Activated CD4-positive, alpha-beta T cell treated with anti-CD3 and anti-CD28 coated beads for 36 hours (primary cell): ENCODE measurements at regions not wholly inside any gene's neighbourhood (a gene's known extent, or its start where the extent isn't known, plus 50 kb on each side); places are given as distances from the start of the nearest gene placed in this dataset.
A peak's percentile ranks its signal among the peaks of the same experiment; 100 is the strongest.

ENCODE experiments used
- ATAC-seq: fragments of 200-7000 bp; cut with Tn5 transposase; one replicate; pipeline ENCODE4 v1.10.0; 2021; ENCODE audit warnings: mild to moderate bottlenecking, moderate library complexity
- CTCF ChIA-PET: fragments of 350-600 bp; sonication (Branson Sonifier 250); formaldehyde crosslinking; loops from one replicate; lab custom pipeline; 2021; ENCODE audit warnings: antibody characterized with exemption; lab: Charles Lee
- POLR2A ChIA-PET: fragments of 350-600 bp; sonication (Branson Sonifier 250); formaldehyde crosslinking; loops from one replicate; lab custom pipeline; 2021; ENCODE audit warnings: antibody characterized with exemption, inconsistent platforms; lab: Charles Lee
- DNase-seq: peaks from one replicate; pipeline ENCODE4 v3.0.0-alpha.2; 2020
- H3K27ac Mint-ChIP-seq: one replicate; pipeline ENCODE4 v1.8.0; 2021; ENCODE audit warnings: mixed read lengths
- H3K27me3 Mint-ChIP-seq: one replicate; pipeline ENCODE4 v1.8.0; 2021; ENCODE audit warnings: mixed read lengths
- H3K36me3 Mint-ChIP-seq: one replicate; pipeline ENCODE4 v1.8.0; 2021; ENCODE audit warnings: low read depth, mixed read lengths
- H3K4me1 Mint-ChIP-seq: one replicate; pipeline ENCODE4 v1.8.0; 2021; ENCODE audit warnings: mixed read lengths
- H3K4me3 Mint-ChIP-seq: one replicate; pipeline ENCODE4 v1.8.0; 2021; ENCODE audit warnings: mild to moderate bottlenecking, moderate library complexity, mixed read lengths
- H3K9me3 Mint-ChIP-seq: one replicate; pipeline ENCODE4 v1.8.0; 2021; ENCODE audit warnings: low read depth, mixed read lengths
- intact Hi-C, 2 experiments: fragments of 100-400 bp; cut with DNase I in 1 of 2; cut with micrococcal nuclease in 1 of 2; formaldehyde crosslinking; loops; one replicate each; pipeline versions ENCODE4 v1.14.2 to v1.15.1; 2022 to 2024; cut with DNase I, micrococcal nuclease

GRCh38 chr2:207257251-207258250 is 91.8 kb upstream of the KLF7 start:
- intact Hi-C loops = no loop called here
- no peak for ATAC-seq
- H3K27me3 Mint-ChIP-seq = peaks cover 2% of the 10 kb centered on the region
- H3K4me3 Mint-ChIP-seq = no peak overlapping the region
- DNase-seq = no peak
- no peaks in the 10 kb centered on the region for H3K36me3 Mint-ChIP-seq
- no peaks in the 10 kb centered on the region for H3K9me3 Mint-ChIP-seq
- no peak overlapping the region for H3K27ac Mint-ChIP-seq
- H3K4me1 Mint-ChIP-seq = peaks cover 17% of the 10 kb centered on the region
- POLR2A ChIA-PET = no interaction called here
- CTCF ChIA-PET = no interaction called here

- no peaks in the 10 kb centered on the region for H3K36me3 Mint-ChIP-seq
- intact Hi-C loops = no loop called here
- ChIA-PET CTCF (interaction anchor here (0.6 to 1.5 kb wide), 2 partner anchors 18 to 214 kb away, joined by 3 to 5 read pairs; no protein-coding TSS in a partner anchor), POLR2A (no interaction called here)
- no peaks in the 10 kb centered on the region for H3K9me3 Mint-ChIP-seq
- H3K27me3 Mint-ChIP-seq = peaks cover 2% of the 10 kb centered on the region
- peaks cover 11% of the 10 kb centered on the region for H3K4me1 Mint-ChIP-seq
- no peak overlapping the region for H3K4me3 Mint-ChIP-seq
- DNase-seq (no peak), ATAC-seq (no peak)
- H3K27ac Mint-ChIP-seq = no peak overlapping the region
Observed at GRCh38 chr2:207258263-207258991, 92.7 kb upstream of the KLF7 start.

- intact Hi-C loops = no loop called here
Observed at GRCh38 chr2:207260021-207260420, 94.3 kb upstream of the KLF7 start.

GRCh38 chr2:207260947-207261346 is 95.2 kb upstream of the KLF7 start:
- intact Hi-C loops = no loop called here

More at GRCh38 chr2:207260021-207260420, 94.3 kb upstream of the KLF7 start:
- Mint-ChIP-seq H3K4me3 (no peak overlapping the region), H3K27me3 (no peaks in the 10 kb centered on the region), H3K9me3 (no peaks in the 10 kb centered on the region), H3K4me1 (peaks cover 2% of the 10 kb centered on the region), H3K36me3 (no peaks in the 10 kb centered on the region), H3K27ac (no peak overlapping the region)
- ChIA-PET POLR2A (no interaction called here), CTCF (interaction anchor here (1.5 kb wide), 1 partner anchor 9 kb away, joined by 4 read pairs; no protein-coding TSS in a partner anchor)
- DNase-seq (no peak), ATAC-seq (no peak)

GRCh38 chr2:207264310-207264709 is 98.6 kb upstream of the KLF7 start:
- ChIA-PET CTCF (no interaction called here), POLR2A (no interaction called here)
- H3K4me1 Mint-ChIP-seq = peaks cover 7% of the 10 kb centered on the region
- intact Hi-C loops = no loop called here
- DNase-seq = no peak
- H3K27ac Mint-ChIP-seq = no peak overlapping the region
- H3K4me3 Mint-ChIP-seq = no peak overlapping the region
- no peaks in the 10 kb centered on the region for H3K9me3 Mint-ChIP-seq
- H3K36me3 Mint-ChIP-seq = no peaks in the 10 kb centered on the region
- H3K27me3 Mint-ChIP-seq = no peaks in the 10 kb centered on the region
- ATAC-seq = no peak

More at GRCh38 chr2:207260947-207261346, 95.2 kb upstream of the KLF7 start:
- H3K4me3 Mint-ChIP-seq = no peak overlapping the region
- ATAC-seq (no peak), DNase-seq (no peak)
- ChIA-PET CTCF (interaction anchor here (0.7 to 1.5 kb wide), 4 partner anchors 10 to 460 kb away, joined by 3 to 8 read pairs (median 4); no protein-coding TSS in a partner anchor), POLR2A (no interaction called here)
- no peaks in the 10 kb centered on the region for H3K36me3 Mint-ChIP-seq
- peaks cover 5% of the 10 kb centered on the region for H3K4me1 Mint-ChIP-seq
- no peaks in the 10 kb centered on the region for H3K9me3 Mint-ChIP-seq
- H3K27ac Mint-ChIP-seq = no peak overlapping the region
- no peaks in the 10 kb centered on the region for H3K27me3 Mint-ChIP-seq

GRCh38 chr2:207265332-207265731 is 99.6 kb upstream of the KLF7 start:
- ChIA-PET POLR2A (no interaction called here), CTCF (interaction anchor here (0.5 to 1.7 kb wide), 3 partner anchors 17 to 214 kb away, joined by 3 to 4 read pairs (median 4); no protein-coding TSS in a partner anchor)
- ATAC-seq (no peak), DNase-seq (no peak)
- Mint-ChIP-seq H3K9me3 (no peaks in the 10 kb centered on the region), H3K27ac (no peak overlapping the region), H3K4me3 (no peak overlapping the region), H3K36me3 (no peaks in the 10 kb centered on the region), H3K27me3 (no peaks in the 10 kb centered on the region), H3K4me1 (peaks cover 7% of the 10 kb centered on the region)
- intact Hi-C loops = no loop called here

GRCh38 chr2:207265869-207266268 is 100.1 kb upstream of the KLF7 start:
- Mint-ChIP-seq H3K9me3 (no peaks in the 10 kb centered on the region), H3K4me3 (no peak overlapping the region), H3K4me1 (peaks cover 7% of the 10 kb centered on the region), H3K27ac (no peak overlapping the region), H3K27me3 (no peaks in the 10 kb centered on the region), H3K36me3 (no peaks in the 10 kb centered on the region)
- ChIA-PET POLR2A (no interaction called here), CTCF (interaction anchor here (0.5 to 1.7 kb wide), 3 partner anchors 17 to 214 kb away, joined by 3 to 4 read pairs (median 4); no protein-coding TSS in a partner anchor)
- intact Hi-C loops = no loop called here
- DNase-seq = no peak
- peak; percentile 88 for ATAC-seq

- Mint-ChIP-seq H3K4me1 (peaks cover 7% of the 10 kb centered on the region), H3K9me3 (no peaks in the 10 kb centered on the region), H3K27ac (no peak overlapping the region), H3K27me3 (no peaks in the 10 kb centered on the region), H3K4me3 (no peak overlapping the region), H3K36me3 (no peaks in the 10 kb centered on the region)
- ChIA-PET POLR2A (interaction anchor here (0.7 kb wide), 1 partner anchor 220 kb away, joined by 3 read pairs; no protein-coding TSS in a partner anchor), CTCF (interaction anchor here (1.2 to 1.7 kb wide), 2 partner anchors 16 to 23 kb away, joined by 4 to 5 read pairs; no protein-coding TSS in a partner anchor)
- ATAC-seq = no peak
- DNase-seq = no peak
- intact Hi-C loops = no loop called here
Observed at GRCh38 chr2:207266648-207267047, 100.9 kb upstream of the KLF7 start.

- ChIA-PET POLR2A (no interaction called here), CTCF (interaction anchor here (0.9 kb wide), 1 partner anchor 10 kb away, joined by 3 read pairs; no protein-coding TSS in a partner anchor)
- Mint-ChIP-seq H3K4me1 (peaks cover 7% of the 10 kb centered on the region), H3K27me3 (no peaks in the 10 kb centered on the region), H3K9me3 (no peaks in the 10 kb centered on the region), H3K4me3 (no peak overlapping the region), H3K27ac (no peak overlapping the region), H3K36me3 (no peaks in the 10 kb centered on the region)
- ATAC-seq (no peak), DNase-seq (no peak)
- intact Hi-C loops = no loop called here
Observed at GRCh38 chr2:207269038-207269437, 103.3 kb upstream of the KLF7 start.

- no peaks in the 10 kb centered on the region for H3K27me3 Mint-ChIP-seq
- no peaks in the 10 kb centered on the region for H3K9me3 Mint-ChIP-seq
- H3K4me1 Mint-ChIP-seq = peaks cover 8% of the 10 kb centered on the region
- H3K4me3 Mint-ChIP-seq = no peak overlapping the region
- H3K36me3 Mint-ChIP-seq = no peaks in the 10 kb centered on the region
- intact Hi-C loops = no loop called here
- ChIA-PET POLR2A (no interaction called here), CTCF (no interaction called here)
- DNase-seq = no peak
- no peak for ATAC-seq
- H3K27ac Mint-ChIP-seq = no peak overlapping the region
Observed at GRCh38 chr2:207274530-207275189, 108.9 kb upstream of the KLF7 start.

- Mint-ChIP-seq H3K4me3 (no peak overlapping the region), H3K27ac (no peak overlapping the region), H3K27me3 (no peaks in the 10 kb centered on the region), H3K36me3 (no peaks in the 10 kb centered on the region), H3K4me1 (peaks cover 16% of the 10 kb centered on the region), H3K9me3 (no peaks in the 10 kb centered on the region)
- no peak for ATAC-seq
- ChIA-PET CTCF (interaction anchor here (0.6 to 1.6 kb wide), 2 partner anchors 17 to 240 kb away, joined by 5 read pairs; no protein-coding TSS in a partner anchor), POLR2A (no interaction called here)
- no peak for DNase-seq
- intact Hi-C loops = no loop called here
Observed at GRCh38 chr2:207275779-207276178, 110.0 kb upstream of the KLF7 start.
